Left kidney (tissue), 1 donor: ENCODE measurements at regions not wholly inside any gene's neighbourhood (a gene's known extent, or its start where the extent isn't known, plus 50 kb on each side); places are given as distances from the start of the nearest gene placed in this dataset.
"Not testable (repeated sequence)": the region's sequence is repeated elsewhere in the genome, so short reads cannot be mapped to it uniquely, and the experiment has no call there.

ENCODE experiments used
- DNase-seq: peaks from one replicate; pipeline ENCODE4 v3.0.0-alpha.2; 2013

DNA sequence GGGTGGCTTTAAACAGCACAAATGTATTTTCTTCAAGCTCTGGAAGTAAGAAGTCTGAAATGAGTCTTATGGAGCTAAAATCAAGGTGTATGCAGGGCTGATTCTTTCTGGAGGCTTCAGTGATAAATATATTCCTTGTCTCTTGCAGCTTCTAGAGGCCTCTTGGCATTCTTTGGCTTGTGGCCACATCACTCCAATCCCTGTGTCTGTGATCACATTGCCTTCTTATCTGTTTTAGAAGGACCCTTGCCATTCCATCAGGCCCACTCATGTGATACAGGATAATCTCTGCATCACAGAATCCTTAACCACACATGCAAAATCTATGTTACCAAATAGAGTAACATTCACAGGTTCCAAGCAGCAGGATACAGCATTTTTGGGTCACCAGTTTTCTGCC is 917.8 kb upstream of the C9orf72 start:
- no peak for DNase-seq

DNA sequence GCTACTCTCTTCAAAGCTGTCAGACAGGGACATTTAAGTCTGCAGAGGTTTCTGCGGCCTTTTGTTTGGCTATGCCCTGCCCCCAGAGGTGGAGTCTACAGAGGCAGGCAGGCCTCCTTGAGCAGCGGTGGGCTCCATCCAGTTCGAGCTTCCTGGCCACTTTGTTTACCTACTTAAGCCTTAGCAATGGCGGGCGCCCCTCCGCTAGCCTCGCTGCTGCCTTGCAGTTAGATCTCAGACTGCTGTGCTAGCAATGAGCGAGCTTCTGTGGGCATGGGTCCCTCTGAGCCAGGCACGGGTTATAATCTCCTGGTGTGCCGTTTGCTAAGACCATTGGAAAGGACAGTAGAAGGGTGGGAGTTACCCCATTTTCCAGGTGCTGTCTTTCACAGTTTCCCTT is 924.9 kb upstream of the C9orf72 start:
- DNase-seq = not testable (repeated sequence)

DNA sequence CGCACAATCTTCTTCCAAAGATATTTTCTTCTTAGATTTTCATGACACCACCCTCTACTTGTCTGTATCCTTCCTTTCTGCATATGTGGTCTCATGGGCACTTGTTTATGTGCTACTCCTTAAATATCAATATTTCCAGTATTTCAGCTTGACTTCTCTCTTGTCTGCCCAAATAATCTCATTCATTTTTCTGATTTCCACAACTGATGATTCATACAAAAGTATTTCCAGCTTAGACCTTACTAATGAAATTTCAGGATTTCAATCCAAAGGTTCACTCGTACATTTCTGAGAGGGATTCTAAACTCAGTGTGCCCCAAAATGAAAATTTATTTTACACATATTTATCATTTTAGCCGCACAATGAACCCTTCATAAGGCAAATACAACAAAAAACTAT is 928.9 kb upstream of the C9orf72 start:
- no peak for DNase-seq

DNA sequence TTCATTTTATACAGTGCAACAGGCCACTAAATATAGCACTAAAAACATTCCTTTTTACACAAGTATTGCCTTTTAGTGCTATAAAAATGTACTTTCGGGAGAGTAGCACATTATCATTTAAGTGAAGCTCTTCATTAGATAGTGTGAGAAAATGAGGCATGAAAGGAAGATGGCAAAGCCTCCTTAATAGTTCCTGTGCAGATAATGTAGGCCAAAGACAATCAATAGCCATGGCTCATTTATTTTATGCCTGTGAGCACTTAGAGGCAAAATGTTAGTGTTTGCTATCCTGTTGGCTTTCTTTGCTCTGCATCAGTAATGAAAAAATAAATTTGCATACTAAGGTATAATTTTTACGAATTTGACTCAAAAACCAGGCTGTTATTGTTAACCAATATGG is 929.5 kb upstream of the C9orf72 start:
- DNase-seq = no peak

DNA sequence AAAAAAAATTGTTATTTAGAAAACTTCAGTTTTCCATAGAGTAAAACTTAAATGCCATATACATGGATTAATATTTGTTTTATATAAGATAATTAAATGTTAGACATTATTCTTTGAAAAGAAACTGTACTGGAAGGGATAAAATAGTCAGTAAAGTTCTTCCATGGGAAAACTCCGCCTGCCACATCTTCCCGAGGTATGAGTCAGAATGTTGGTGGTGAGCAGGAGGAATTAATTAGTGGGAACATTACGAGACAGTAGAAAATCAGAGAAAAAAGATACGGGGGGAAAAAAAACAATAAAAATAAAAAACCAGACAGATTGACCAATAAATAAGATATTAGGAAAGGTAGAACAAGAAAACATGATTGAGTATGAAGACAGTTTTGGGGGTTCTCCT is 930.3 kb upstream of the C9orf72 start:
- DNase-seq = no peak

DNA sequence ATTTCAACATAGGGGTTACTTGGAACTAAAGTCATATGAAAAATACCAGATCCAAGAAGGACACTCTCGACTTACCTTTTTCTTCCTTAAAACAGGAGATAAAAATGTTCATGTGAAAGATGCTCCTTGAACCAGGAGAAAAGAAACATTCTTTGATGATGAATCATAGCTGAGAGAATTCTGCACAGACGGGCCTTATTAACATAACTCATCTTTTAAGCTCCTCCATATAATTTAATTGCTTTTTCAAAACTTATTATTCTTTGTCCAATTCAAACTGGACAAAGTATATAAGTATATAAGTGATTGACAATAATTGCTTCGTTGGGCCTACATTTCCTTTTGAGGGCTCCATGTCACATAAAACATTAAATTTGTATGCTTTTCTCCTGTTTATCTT is 945.2 kb upstream of the C9orf72 start:
- no peak for DNase-seq

DNA sequence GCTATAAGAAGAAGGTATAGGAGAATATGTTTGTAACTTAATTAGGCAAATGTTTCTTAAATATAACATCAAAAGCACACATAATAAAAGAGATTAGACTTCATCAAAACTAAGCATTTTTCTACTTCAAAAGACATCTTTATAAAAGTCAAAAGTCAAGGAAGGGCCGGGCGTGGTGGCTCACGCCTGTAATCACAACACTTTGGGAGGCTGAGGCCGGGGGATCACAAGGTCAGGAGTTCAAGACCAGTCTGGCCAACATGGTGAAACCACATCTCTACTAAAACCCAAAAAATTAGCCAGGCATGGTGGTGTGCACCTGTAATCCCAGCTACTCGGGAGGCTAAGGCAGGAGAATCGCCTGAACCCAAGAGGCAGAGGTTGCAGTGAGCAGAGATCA is 951.0 kb upstream of the C9orf72 start:
- not testable (repeated sequence) for DNase-seq

DNA sequence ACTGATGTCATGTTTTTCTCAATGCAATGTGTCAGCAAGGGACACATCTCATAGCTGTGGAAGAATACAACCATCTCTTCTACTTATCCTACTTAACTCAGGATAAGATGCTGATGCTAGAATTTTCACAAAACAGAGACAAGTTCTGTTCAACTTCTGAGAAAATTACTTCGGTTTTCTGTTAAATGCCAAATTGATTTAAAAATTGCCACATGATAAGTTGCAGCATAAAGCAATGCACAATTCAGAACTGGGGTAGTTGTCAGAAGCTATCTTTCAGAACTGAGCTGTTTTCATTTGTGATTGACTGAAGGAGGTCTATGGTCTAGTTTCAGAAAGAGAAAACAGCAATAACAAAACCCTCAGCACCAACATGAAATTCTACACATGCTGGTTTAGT is 954.8 kb upstream of the C9orf72 start:
- DNase-seq = no peak

DNA sequence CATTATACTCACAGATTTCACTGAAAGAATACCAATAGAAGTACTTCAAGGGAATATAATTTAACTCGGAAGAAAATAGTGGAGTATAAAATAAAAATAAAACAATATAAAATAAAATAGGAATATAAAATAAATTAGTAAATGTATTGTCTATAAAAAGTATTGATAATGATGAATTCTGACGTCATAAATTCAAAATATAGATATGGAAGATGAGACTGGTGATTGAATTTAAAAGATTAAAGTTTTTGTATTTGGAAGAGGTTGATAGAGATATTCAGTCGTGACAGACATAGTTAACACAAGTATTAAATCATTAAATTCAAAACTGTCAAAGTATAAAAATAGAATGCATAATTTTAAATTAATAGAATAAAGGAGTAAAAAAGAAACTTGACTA is 964.9 kb upstream of the C9orf72 start:
- no peak for DNase-seq

DNA sequence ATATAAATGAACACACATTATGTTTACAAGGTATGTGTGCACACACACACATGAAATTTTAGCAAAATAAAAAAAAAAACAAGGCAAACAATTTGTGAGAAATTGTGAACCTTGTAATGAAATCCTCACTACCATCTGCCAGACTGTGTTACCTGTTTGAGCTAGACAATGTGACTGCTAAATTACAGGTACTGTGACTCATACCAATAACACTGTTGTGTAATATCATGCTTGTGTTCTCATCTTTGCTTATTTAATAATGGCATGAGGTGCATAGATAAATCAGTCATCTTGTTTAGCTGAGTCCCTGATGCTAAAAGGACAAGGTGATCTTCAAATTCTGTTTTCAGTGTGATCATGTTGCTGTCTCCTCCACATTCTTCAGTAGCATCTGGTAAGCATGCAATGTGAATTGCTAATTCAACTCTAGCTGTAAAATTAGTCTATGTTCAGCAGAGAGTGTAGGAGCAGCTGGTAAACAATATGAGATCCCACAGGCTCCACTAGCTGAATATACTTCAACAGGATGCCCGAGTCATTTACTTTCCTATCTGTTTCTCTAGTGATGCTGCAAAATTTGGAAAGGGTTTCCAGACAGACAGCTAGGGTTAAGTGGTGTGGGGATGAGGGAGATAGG is 966.3 kb upstream of the C9orf72 start:
- DNase-seq = no peak

DNA sequence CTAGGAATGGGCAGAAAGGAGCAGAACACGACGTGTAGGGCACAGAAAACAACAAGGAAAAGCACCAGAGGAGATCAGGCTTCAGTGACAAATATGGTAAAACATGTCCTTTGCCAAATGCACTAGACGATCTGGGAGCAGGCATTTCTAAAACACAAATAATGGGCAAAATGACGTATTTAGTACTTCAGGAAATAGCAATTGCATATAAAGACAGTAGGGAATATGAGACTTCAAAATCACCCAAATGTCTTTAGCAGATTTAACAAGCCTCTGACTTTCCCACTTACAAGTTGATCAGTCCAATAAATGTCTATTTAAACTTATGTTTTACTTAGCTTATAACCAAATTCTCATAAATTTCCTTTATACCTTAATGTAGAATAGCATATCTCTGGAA is 969.6 kb upstream of the C9orf72 start:
- DNase-seq = no peak

DNA sequence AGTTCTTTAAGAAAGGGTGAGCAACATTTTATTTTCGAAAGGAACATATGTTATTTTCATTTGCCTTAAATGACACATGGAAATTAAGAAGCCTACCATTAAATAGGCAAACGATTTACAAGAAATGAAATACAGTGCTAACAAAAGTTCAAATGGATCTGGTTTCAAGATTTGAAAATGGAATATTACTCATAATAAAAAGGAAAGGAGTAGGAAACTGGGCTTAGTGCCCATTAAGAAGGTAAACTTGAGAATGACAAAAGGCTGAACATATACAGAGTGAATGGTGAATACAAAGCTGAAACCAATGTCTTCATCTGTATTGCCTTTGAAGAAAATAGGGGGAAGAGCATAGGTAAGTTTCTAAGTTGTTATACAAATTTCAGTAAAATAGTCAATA is 974.2 kb upstream of the C9orf72 start:
- DNase-seq = no peak

DNA sequence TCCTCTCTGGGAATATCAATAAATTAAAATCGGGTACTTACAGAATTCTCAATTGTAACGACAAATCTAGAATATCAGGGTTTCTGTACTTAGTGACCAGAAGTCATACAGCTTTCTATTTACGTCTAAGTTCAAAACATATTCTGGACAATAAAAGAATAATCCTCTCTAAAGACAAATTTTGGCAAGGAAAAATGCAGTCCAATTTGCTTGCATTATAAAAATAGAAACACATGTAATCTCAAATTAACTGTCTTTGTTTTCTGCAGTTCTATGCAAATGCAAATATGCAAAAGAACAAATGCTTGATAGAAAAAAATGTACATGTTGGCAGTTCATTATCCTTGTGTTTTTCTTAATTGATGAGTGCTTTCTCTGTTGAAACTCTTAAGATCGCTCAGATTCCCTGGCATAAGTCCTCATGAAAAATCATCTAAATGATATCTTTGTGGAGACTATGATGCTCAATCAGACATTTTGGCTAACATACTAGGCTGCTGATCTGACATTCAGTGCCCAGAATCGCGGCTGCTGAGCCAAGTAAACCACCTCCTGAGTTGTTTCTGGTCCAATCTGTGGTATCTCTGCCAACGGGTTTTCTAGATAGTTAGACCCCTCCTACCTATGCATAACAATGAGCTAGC is 990.1 kb upstream of the C9orf72 start:
- no peak for DNase-seq

DNA sequence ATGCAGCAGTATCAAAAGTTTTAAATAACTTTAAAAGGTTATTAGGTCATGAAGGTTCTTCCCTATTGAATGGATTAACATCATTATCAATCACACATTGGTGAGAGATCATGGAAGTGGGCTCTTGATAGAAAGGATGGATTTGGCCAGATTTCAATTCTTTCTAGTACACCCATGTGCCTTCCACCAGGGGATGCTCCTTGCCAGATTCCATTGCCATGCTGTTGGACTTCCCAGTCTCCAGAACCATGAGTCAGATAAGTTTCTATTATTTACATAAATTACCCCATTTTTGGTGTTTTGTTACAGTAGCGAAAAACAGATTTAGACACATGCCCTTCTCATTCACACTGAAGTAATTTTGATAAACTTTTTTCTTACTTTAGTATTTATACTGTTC is 1010.6 kb upstream of the C9orf72 start:
- DNase-seq = no peak

DNA sequence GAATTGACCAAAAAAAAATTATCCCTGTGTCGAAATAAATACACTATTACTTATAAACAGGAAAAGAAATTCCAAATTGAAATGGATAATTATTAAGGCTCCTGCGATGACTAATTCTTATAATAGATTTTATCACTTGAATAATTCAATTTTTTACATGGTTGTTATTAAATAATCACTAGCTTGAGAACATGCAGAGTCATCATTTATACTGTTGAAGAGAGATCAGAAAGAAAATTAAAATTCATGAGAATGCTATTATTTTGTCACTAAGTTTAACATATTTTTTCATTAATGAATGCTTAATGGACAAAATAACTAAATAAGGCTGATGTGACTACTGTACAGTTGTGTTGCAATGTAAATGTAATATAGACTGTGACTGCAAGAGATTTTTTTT is 1011.3 kb upstream of the C9orf72 start:
- DNase-seq = no peak

DNA sequence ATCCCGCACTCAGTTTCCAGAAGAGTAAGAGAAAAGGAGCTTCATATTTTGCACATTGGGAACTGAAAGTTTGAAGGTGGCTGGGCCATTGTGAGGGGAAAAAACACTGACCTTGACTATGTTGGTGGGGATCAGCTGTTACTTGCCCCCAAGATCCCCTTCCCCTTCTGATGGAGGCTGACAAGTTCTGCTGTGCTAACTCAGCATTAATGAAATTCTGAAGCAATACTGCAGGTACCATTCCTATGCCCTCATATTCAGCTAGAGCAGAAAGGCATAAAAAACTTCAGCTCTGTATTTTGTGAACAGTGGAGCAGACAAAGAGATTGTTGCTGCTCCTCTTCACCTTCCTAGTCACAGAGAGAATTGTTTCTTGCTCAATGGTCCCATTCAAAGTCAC is 1013.8 kb upstream of the C9orf72 start:
- DNase-seq = no peak

DNA sequence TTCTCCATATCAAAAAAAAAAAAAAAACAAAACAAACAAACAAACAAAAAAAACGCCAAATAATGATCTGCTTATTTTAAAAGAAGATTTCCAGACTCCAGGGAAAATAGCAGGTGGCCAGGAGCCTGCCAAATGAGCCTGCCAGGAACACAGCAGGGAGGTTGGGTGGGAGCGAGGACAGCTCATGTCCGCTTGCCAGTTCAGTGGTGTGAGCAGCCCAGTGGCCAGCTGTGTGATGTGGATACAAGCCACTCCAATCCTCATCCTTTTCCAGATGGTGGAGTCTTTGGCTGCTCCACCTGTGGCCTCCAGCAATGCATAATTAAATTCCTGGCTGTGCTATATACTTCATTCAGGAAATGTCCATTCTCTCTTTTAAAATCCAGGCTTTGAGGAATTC is 1025.1 kb upstream of the C9orf72 start:
- no peak for DNase-seq

DNA sequence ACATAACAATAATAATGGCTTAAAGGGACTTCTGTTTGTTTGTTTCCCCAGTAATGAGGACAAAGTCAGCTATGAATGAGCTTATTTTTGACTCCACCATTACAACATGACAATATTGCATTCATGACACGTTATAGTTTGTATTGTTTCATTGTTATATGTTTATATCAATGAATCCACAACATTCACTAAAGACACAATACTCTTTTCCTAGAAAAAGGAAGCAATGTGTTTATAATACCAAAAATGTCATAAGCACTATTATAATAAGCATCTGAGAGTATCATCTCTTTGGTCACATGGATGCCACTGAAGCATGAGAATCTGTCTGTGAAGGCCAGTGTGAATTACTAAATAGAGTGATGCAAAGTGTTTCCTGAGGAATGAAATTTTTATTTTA is 1026.9 kb upstream of the C9orf72 start:
- no peak for DNase-seq

DNA sequence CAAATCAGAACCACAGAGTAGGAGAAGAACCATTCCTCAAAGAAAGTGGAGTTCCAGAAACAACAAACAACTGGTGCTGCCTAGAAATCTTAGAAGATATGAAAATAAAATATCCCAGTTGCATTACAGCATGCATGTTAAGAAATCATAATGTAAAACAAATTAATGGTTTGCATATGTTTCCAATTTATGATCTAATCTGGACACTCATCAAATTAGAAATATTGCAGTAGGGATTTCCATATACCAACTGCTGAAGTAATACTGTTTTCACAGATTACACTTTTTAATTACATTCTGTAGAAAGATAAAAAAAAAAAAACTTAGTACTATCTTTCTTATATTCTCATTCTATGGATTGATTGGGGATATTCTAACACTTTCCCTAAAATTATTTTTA is 1034.6 kb upstream of the C9orf72 start:
- DNase-seq = no peak

DNA sequence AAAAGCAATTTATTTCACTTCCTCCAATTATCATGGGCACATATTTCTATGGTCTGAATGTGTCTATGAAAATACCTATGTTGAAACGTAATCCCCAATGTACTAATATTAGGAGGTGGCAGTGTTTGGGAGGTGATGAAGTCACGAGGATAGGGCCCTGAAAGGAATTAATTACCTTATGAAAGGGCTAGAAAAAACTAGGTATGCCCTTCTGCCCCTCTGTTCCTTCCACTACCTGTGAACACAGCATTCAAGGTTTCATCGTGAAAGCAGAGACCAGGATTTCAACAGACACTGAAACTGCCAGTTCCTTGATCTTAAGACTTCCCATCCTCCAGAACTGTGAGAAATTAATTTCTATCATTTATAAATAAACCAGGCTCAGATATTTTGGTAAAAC is 1037.1 kb upstream of the C9orf72 start:
- no peak for DNase-seq

DNA sequence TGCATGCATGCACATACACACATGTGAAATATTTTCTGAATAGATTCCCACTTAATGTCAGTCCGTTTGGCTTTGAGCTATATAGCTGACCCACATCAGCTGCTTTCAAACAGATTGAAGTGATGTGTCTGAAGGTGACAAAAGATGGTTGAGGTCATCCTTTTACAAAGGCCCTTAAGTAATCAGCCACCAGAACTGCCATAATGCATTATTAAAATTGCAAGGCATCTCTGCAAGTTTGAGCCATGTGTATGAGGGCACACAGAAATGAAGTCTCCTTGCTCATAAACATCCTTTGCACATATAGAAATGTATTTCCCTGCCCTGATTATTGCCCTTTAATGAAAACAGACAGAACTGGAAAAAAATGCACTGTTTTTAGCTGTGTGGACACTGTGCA is 1043.0 kb upstream of the C9orf72 start:
- DNase-seq = no peak

DNA sequence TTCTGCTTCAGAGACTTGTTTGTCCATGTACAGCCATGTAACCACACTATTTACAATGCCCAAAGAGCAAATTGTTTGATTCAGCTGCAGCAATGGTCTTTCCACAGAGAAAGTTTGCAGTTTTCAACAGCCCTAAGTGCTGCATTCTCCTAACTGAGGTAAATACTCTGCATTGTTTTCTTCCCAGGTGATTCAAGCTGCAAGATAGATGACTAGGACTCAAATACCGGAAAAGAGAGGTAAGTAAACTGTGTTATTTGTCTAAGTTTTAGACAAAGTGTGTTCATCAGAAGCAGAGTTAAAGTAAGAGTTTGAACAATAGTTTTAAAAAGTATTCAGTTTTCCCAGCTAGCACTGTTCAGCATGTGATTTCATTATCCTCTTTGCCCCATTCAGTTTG is 1046.7 kb upstream of the C9orf72 start:
- no peak for DNase-seq

DNA sequence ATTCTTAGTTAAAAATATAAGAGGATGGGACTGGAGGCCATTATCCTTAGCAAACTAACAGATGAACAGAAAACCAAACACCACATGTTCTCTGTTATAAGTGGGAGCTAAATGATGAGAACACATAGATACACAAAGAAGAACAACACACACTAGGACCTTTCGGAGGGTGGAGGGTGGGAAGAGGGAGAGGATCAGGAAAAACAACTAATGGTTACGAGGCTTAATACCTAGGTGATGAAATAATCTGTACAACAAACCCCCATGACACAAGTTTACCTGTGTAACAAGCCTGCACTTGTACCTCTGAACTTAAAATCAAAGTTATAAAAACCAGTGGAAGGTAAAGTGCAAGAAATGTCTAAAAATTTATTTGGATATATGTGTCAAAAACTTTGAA is 1047.4 kb upstream of the C9orf72 start:
- DNase-seq = no peak

DNA sequence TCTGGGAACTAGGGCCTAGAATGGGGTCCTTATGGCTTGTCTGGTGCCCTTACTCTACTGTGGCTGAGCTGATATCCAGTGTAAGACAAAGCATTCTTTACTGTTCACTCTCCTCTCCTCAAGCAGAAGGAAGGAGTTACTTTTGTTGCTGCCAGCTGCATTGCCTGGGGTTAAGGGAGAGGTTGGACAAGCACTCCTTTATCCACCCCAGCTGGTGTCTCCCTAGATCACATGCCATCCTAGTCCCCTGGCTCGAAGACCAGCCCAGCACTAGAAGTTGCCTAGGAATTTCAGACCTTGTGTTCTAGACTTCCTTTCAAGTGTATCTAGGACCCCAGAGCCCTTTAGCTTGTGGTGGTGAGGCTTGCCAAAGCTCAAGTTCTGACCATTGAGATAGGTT is 1051.5 kb upstream of the C9orf72 start:
- no peak for DNase-seq

DNA sequence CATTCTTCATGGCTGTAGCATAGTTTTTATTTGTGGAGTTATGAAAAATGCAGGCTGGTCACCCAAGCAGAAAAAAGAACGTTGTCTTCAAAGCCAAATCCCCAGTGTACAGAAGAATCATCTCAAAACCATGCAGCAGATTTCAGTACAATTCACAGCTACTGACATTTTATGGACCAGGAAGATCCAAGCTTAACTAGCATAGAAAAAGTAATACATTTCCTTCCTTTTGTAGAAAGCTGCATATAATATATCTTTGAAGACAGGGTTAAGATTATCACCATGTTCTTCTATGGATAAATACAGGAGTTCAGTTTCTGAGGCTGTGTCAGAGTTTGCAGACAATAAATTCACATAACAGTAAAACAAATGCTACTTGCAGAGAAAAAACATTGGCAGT is 1054.8 kb upstream of the C9orf72 start:
- DNase-seq = no peak
